Body of pancreas (tissue), 4 donors: ENCODE measurements at regions not wholly inside any gene's neighbourhood (a gene's known extent, or its start where the extent isn't known, plus 50 kb on each side); places are given as distances from the start of the nearest gene placed in this dataset.

Source experiments
- ATAC-seq: fragments of 150-250 bp; one replicate; pipeline ENCODE4 v1.9.1; 2016
- DNase-seq, 4 donors: peaks; one replicate each; pipeline ENCODE4 v3.0.0-alpha.2; 2019
- H3K27ac ChIP-seq, 4 donors: fragments of 200-600 bp; sonication (generic); 1 replicate in 3 of 4; 2 replicates in 1 of 4; pipeline versions ENCODE4 v1.5.1 to v1.6.1; 2016 to 2019; ENCODE audit warnings: mild to moderate bottlenecking in 1 of 4, mixed read lengths in 1 of 4, moderate library complexity in 1 of 4
- H3K27me3 ChIP-seq, 2 donors: fragments of 200-600 bp; sonication (generic); one replicate each; pipeline ENCODE4 v1.6.0; 2016; ENCODE audit warnings: mild to moderate bottlenecking in 1 of 2
- H3K36me3 ChIP-seq, 2 donors: fragments of 200-600 bp; sonication (generic); replicated peaks in 1 of 2; 2 replicates each; pipeline ENCODE4 v1.5.1; 2016; ENCODE audit warnings: low read depth in 2 of 2; ENCODE audit not compliant: insufficient read depth in 1 of 2
- H3K4me1 ChIP-seq: fragments of 200-600 bp; sonication (generic); one replicate; pipeline ENCODE4 v1.6.0; 2016
- H3K4me3 ChIP-seq, 2 donors: fragments of 200-600 bp; sonication (generic); 1 replicate in 1 of 2; 2 replicates in 1 of 2; pipeline ENCODE4 v1.5.1; 2016 to 2019
- H3K9me3 ChIP-seq, 3 donors: fragments of 200-600 bp; sonication (generic); 1 replicate in 2 of 3; 2 replicates in 1 of 3; pipeline ENCODE4 v1.5.1; 2016
- CTCF ChIP-seq, 7 experiments: fragments of 450-650 bp in 4 of 7; fragments of 200-600 bp in 3 of 7; sonication (generic) in 3 of 7; IDR thresholded peaks; one replicate each; pipeline ENCODE4 v1.5.1; 2016 to 2019; ENCODE audit warnings: antibody characterized with exemption in 7 of 7
- POLR2A ChIP-seq, 3 donors: fragments of 450-650 bp; IDR thresholded peaks; one replicate each; pipeline ENCODE4 v1.6.1; 2016; ENCODE audit warnings: antibody characterized with exemption in 3 of 3, mild to moderate bottlenecking in 2 of 3
- WGBS, 2 donors: methylation state at CpG; one replicate each; pipeline ENCODE4 v1.1.5; 2017; 5-methylcytosine and 5-hydroxymethylcytosine counted together
- intact Hi-C: fragments of 100-400 bp; cut with DNase I; formaldehyde crosslinking; loops from one replicate; pipeline ENCODE4 v1.15.1; 2023

- no peak for ATAC-seq
- Histone ChIP-seq H3K4me1 (no peaks in the 10 kb centered on the region), H3K27me3 (no peaks in the 10 kb centered on the region), H3K36me3 (no peaks in the 10 kb centered on the region), H3K27ac (no peak overlapping the region), H3K4me3 (no peak overlapping the region), H3K9me3 (no peaks in the 10 kb centered on the region)
- WGBS, 2 donors = 49 to 57% methylated on average over 3 of the region's 3 CpGs
- TF ChIP-seq POLR2A (IDR thresholded peaks at IDR 0.05) = no peak
- TF ChIP-seq CTCF (IDR thresholded peaks at IDR 0.05) = no peak
- intact Hi-C loops = no loop called here
- no peak for DNase-seq
These were observed 268.8 kb upstream of the PCDH9 start for GRCh38 chr13:67498948-67499347.

GRCh38 chr13:67493835-67494234 is 263.7 kb upstream of the PCDH9 start:
- no peak overlapping the region for H3K4me3 ChIP-seq
- no peak for DNase-seq
- no peaks in the 10 kb centered on the region for H3K27me3 ChIP-seq
- H3K9me3 ChIP-seq = no peaks in the 10 kb centered on the region
- TF ChIP-seq POLR2A (IDR thresholded peaks at IDR 0.05) (no peak), CTCF (IDR thresholded peaks at IDR 0.05) (no peak)
- no peak overlapping the region for H3K27ac ChIP-seq
- H3K4me1 ChIP-seq = no peaks in the 10 kb centered on the region
- ATAC-seq = no peak
- 5 to 9% methylated on average over 1 of the region's 1 CpG for WGBS, 2 donors
- intact Hi-C loops = no loop called here
- H3K36me3 ChIP-seq = no peaks in the 10 kb centered on the region

GRCh38 chr13:67489016-67489415 is 258.9 kb upstream of the PCDH9 start:
- no peak overlapping the region for H3K4me3 ChIP-seq
- H3K27me3 ChIP-seq = no peaks in the 10 kb centered on the region
- no peaks in the 10 kb centered on the region for H3K4me1 ChIP-seq
- TF ChIP-seq POLR2A (IDR thresholded peaks at IDR 0.05) (no peak), CTCF (IDR thresholded peaks at IDR 0.05) (no peak)
- no peak for ATAC-seq
- no peaks in the 10 kb centered on the region for H3K9me3 ChIP-seq
- no peak for DNase-seq
- H3K36me3 ChIP-seq = no peaks in the 10 kb centered on the region
- H3K27ac ChIP-seq = no peak overlapping the region
- intact Hi-C loops = no loop called here
- WGBS, 2 donors = 41 to 49% methylated on average over 2 of the region's 2 CpGs

- H3K27ac ChIP-seq = no peak overlapping the region
- no peaks in the 10 kb centered on the region for H3K36me3 ChIP-seq
- H3K9me3 ChIP-seq = no peaks in the 10 kb centered on the region
- no peak for DNase-seq
- no peak overlapping the region for H3K4me3 ChIP-seq
- no peak for ATAC-seq
- WGBS, 2 donors = 58 to 67% methylated on average over 1 of the region's 1 CpG
- no peaks in the 10 kb centered on the region for H3K4me1 ChIP-seq
- TF ChIP-seq CTCF (IDR thresholded peaks at IDR 0.05) = no peak
- no peaks in the 10 kb centered on the region for H3K27me3 ChIP-seq
- intact Hi-C loops = no loop called here
These were observed 251.3 kb upstream of the PCDH9 start for GRCh38 chr13:67481445-67481844.

- Histone ChIP-seq H3K4me3 (no peak overlapping the region), H3K4me1 (no peaks in the 10 kb centered on the region), H3K27ac (no peak overlapping the region), H3K27me3 (no peaks in the 10 kb centered on the region), H3K9me3 (no peaks in the 10 kb centered on the region), H3K36me3 (no peaks in the 10 kb centered on the region)
- 78 to 82% methylated on average over 3 of the region's 3 CpGs for WGBS, 2 donors
- TF ChIP-seq CTCF (IDR thresholded peaks at IDR 0.05) (no peak), POLR2A (IDR thresholded peaks at IDR 0.05) (no peak)
- intact Hi-C loops = no loop called here
- ATAC-seq (no peak), DNase-seq (no peak)
These were observed 244.0 kb upstream of the PCDH9 start for GRCh38 chr13:67474115-67474514.
